WTC11 (cell line): ENCODE measurements at regions not wholly inside any gene's neighbourhood (a gene's known extent, or its start where the extent isn't known, plus 50 kb on each side); places are given as distances from the start of the nearest gene placed in this dataset.

ENCODE experiments used
- ATAC-seq: fragments of 200-7000 bp; cut with Tn5 transposase; 2 replicates; pipeline ENCODE4 v1.10.0; 2021; ENCODE audit warnings: mild to moderate bottlenecking, moderate library complexity
- CTCF ChIA-PET: fragments of 300-600 bp; sonication (Branson Sonifier 250); formaldehyde crosslinking; loops from one replicate; lab custom pipeline; 2021; ENCODE audit warnings: antibody characterized with exemption; lab: Charles Lee
- POLR2A ChIA-PET: fragments of 350-600 bp; sonication (Branson Sonifier 250); formaldehyde crosslinking; loops from one replicate; lab custom pipeline; 2021; ENCODE audit warnings: antibody characterized with exemption; lab: Charles Lee
- DNase-seq: peaks from one replicate; pipeline ENCODE4 v3.0.0; 2021; ENCODE audit warnings: low spot score
- H3K27ac Mint-ChIP-seq: 2 replicates; pipeline ENCODE4 v1.8.0; 2021; ENCODE audit warnings: mixed read lengths
- H3K27me3 Mint-ChIP-seq: 2 replicates; pipeline ENCODE4 v1.8.0; 2021; ENCODE audit warnings: low read depth, mild to moderate bottlenecking, moderate library complexity, mixed read lengths
- H3K36me3 Mint-ChIP-seq: 2 replicates; pipeline ENCODE4 v1.8.0; 2021; ENCODE audit warnings: mixed read lengths
- H3K4me1 Mint-ChIP-seq: 2 replicates; pipeline ENCODE4 v1.8.0; 2022; ENCODE audit warnings: mixed read lengths
- H3K4me3 Mint-ChIP-seq: 2 replicates; pipeline ENCODE4 v1.8.0; 2021; ENCODE audit warnings: mild to moderate bottlenecking, moderate library complexity, mixed read lengths
- H3K9me3 Mint-ChIP-seq: 2 replicates; pipeline ENCODE4 v1.8.0; 2021; ENCODE audit warnings: mixed read lengths
- ATF2 ChIP-seq: sonication (generic); formaldehyde crosslinking; IDR thresholded peaks from 2 replicates; pipeline ENCODE4 v1.8.1; 2022; ENCODE audit warnings: low read depth, missing genetic modification reagents, borderline replicate concordance
- ATF6 ChIP-seq: sonication (generic); formaldehyde crosslinking; IDR thresholded peaks from 2 replicates; pipeline ENCODE4 v1.8.1; 2023; ENCODE audit warnings: mild to moderate bottlenecking, missing genetic modification reagents
- CREM ChIP-seq: sonication (generic); formaldehyde crosslinking; IDR thresholded peaks from 2 replicates; pipeline ENCODE4 v1.8.1; 2022; ENCODE audit warnings: mild to moderate bottlenecking, missing genetic modification reagents, moderate library complexity
- FOXK1 ChIP-seq: sonication (generic); formaldehyde crosslinking; IDR thresholded peaks from 2 replicates; pipeline ENCODE4 v1.8.0; 2022; ENCODE audit warnings: mild to moderate bottlenecking, moderate library complexity, missing genetic modification reagents
- FOXP1 ChIP-seq: sonication (generic); formaldehyde crosslinking; IDR thresholded peaks from 2 replicates; pipeline ENCODE4 v1.8.0; 2022; ENCODE audit warnings: missing genetic modification reagents, mild to moderate bottlenecking, moderate library complexity, borderline replicate concordance
- HMGA2 ChIP-seq: fragments of 250-450 bp; sonication (Bioruptor Pico); IDR thresholded peaks from 2 replicates; pipeline ENCODE4 v1.4.0; 2021; ENCODE audit warnings: mild to moderate bottlenecking, moderate library complexity
- NR3C1 ChIP-seq: sonication (generic); formaldehyde crosslinking; conservative IDR thresholded peaks from 2 replicates; pipeline ENCODE4 v1.8.1; 2023; ENCODE audit warnings: low read depth, mild to moderate bottlenecking, missing genetic modification reagents
- RORB ChIP-seq: fragments of 250-450 bp; sonication (Bioruptor Pico); IDR thresholded peaks from 2 replicates; pipeline ENCODE4 v1.9.0; 2021; ENCODE audit warnings: mild to moderate bottlenecking
- TEAD1 ChIP-seq: sonication (generic); formaldehyde crosslinking; IDR thresholded peaks from 2 replicates; pipeline ENCODE4 v1.8.0; 2022; ENCODE audit warnings: mild to moderate bottlenecking, missing genetic modification reagents
- ZNF263 ChIP-seq: sonication (generic); formaldehyde crosslinking; IDR thresholded peaks from 2 replicates; pipeline ENCODE4 v1.8.1; 2022; ENCODE audit warnings: low read depth, mild to moderate bottlenecking, moderate library complexity, missing genetic modification reagents
- ZNF317 ChIP-seq: sonication (generic); formaldehyde crosslinking; IDR thresholded peaks from 2 replicates; pipeline ENCODE4 v1.8.1; 2023; ENCODE audit warnings: low read depth, mild to moderate bottlenecking, moderate library complexity, missing genetic modification reagents, borderline replicate concordance
- TF ChIP-seq, protein P1 (sequence below): sonication (generic); formaldehyde crosslinking; IDR thresholded peaks from 2 replicates; pipeline ENCODE4 v1.8.0; 2022; ENCODE audit warnings: missing genetic modification reagents
- TF ChIP-seq, protein P2 (sequence below): sonication (generic); formaldehyde crosslinking; IDR thresholded peaks from 2 replicates; pipeline ENCODE4 v1.8.0; 2023; ENCODE audit warnings: missing genetic modification reagents, mild to moderate bottlenecking, borderline replicate concordance
- TF ChIP-seq, protein P3 (sequence below): sonication (generic); formaldehyde crosslinking; IDR thresholded peaks from 2 replicates; pipeline ENCODE4 v1.8.1; 2022; ENCODE audit warnings: missing genetic modification reagents, borderline replicate concordance

DNA sequence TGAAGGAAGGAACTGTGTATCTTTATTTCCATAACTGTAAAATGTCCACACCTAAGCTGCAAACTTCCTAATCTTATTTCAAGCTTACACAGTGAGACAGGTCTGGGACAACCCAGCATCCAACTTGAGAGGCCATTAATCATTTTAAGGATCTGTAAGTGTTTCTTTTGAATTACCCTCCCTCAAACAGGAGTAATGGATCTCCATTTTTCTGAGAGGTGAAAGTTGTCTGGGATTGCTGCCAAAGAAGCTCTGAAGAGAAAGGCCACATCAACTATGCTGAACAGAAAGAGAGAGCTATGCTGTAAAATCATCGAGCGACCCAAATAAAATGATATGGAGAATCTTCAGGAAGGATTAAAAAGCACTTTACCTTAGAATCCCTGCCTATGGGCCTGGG lies 131.7 kb upstream of the CPNE8 start:
- no peak for TF ChIP-seq ZNF263
- TF ChIP-seq NR3C1 (CRISPR knock-in tag), result no peak
- TF ChIP-seq TEAD1 (CRISPR knock-in tag), result no peak
- TF ChIP-seq ATF6 (CRISPR knock-in tag), result no peak
- TF ChIP-seq ATF2 (CRISPR knock-in tag), result no peak
- TF ChIP-seq, protein P1, sequence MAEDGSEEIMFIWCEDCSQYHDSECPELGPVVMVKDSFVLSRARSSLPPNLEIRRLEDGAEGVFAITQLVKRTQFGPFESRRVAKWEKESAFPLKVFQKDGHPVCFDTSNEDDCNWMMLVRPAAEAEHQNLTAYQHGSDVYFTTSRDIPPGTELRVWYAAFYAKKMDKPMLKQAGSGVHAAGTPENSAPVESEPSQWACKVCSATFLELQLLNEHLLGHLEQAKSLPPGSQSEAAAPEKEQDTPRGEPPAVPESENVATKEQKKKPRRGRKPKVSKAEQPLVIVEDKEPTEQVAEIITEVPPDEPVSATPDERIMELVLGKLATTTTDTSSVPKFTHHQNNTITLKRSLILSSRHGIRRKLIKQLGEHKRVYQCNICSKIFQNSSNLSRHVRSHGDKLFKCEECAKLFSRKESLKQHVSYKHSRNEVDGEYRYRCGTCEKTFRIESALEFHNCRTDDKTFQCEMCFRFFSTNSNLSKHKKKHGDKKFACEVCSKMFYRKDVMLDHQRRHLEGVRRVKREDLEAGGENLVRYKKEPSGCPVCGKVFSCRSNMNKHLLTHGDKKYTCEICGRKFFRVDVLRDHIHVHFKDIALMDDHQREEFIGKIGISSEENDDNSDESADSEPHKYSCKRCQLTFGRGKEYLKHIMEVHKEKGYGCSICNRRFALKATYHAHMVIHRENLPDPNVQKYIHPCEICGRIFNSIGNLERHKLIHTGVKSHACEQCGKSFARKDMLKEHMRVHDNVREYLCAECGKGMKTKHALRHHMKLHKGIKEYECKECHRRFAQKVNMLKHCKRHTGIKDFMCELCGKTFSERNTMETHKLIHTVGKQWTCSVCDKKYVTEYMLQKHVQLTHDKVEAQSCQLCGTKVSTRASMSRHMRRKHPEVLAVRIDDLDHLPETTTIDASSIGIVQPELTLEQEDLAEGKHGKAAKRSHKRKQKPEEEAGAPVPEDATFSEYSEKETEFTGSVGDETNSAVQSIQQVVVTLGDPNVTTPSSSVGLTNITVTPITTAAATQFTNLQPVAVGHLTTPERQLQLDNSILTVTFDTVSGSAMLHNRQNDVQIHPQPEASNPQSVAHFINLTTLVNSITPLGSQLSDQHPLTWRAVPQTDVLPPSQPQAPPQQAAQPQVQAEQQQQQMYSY (CRISPR knock-in tag), result no peak
- TF ChIP-seq RORB (CRISPR knock-in tag), result no peak
- TF ChIP-seq HMGA2, result no peak
- TF ChIP-seq, all 79 proteins: peak for 0
- no peak overlapping the region for H3K27ac Mint-ChIP-seq
- CTCF ChIA-PET, result interaction anchor here (0.7 to 1.1 kb wide), 3 partner anchors 116 to 236 kb away, joined by 3 read pairs; no protein-coding TSS in a partner anchor
- POLR2A ChIA-PET, result no interaction called here
- no peaks in the 10 kb centered on the region for H3K9me3 Mint-ChIP-seq
- H3K4me3 Mint-ChIP-seq, result no peak overlapping the region
- H3K36me3 Mint-ChIP-seq, result no peaks in the 10 kb centered on the region
- DNase-seq, result no peak
- H3K4me1 Mint-ChIP-seq, result no peaks in the 10 kb centered on the region
- no peak for ATAC-seq
- H3K27me3 Mint-ChIP-seq, result no peaks in the 10 kb centered on the region

DNA sequence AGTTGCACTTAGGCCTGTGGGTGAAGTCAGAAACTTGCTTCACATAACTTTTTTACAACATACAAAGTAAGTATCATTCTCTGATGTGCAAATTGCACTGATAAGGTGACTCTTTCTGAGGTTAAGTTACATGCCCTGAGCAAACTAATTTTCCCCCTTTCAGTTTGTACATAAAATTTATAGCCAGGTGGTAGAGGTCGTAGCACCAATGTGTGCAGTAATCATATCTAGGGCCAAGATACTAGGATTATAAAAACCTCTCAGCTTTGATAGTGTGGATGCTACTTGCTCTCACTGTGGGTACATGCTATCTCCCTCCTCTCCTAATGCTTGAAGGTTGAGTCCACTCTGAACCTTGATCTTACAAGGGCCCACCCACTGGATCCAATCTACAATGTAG lies 130.7 kb upstream of the CPNE8 start:
- Mint-ChIP-seq H3K4me3 (no peak overlapping the region), H3K27me3 (no peaks in the 10 kb centered on the region), H3K9me3 (no peaks in the 10 kb centered on the region), H3K36me3 (no peaks in the 10 kb centered on the region), H3K27ac (no peak overlapping the region), H3K4me1 (no peaks in the 10 kb centered on the region)
- no peak for ATAC-seq
- no peak for DNase-seq
- CTCF ChIA-PET, result no interaction called here
- POLR2A ChIA-PET, result no interaction called here
- TF ChIP-seq ZNF317 (CRISPR knock-in tag) (no peak), CREM (CRISPR knock-in tag) (no peak), FOXP1 (no peak), FOXK1 (CRISPR knock-in tag) (no peak)
- TF ChIP-seq, protein P2, sequence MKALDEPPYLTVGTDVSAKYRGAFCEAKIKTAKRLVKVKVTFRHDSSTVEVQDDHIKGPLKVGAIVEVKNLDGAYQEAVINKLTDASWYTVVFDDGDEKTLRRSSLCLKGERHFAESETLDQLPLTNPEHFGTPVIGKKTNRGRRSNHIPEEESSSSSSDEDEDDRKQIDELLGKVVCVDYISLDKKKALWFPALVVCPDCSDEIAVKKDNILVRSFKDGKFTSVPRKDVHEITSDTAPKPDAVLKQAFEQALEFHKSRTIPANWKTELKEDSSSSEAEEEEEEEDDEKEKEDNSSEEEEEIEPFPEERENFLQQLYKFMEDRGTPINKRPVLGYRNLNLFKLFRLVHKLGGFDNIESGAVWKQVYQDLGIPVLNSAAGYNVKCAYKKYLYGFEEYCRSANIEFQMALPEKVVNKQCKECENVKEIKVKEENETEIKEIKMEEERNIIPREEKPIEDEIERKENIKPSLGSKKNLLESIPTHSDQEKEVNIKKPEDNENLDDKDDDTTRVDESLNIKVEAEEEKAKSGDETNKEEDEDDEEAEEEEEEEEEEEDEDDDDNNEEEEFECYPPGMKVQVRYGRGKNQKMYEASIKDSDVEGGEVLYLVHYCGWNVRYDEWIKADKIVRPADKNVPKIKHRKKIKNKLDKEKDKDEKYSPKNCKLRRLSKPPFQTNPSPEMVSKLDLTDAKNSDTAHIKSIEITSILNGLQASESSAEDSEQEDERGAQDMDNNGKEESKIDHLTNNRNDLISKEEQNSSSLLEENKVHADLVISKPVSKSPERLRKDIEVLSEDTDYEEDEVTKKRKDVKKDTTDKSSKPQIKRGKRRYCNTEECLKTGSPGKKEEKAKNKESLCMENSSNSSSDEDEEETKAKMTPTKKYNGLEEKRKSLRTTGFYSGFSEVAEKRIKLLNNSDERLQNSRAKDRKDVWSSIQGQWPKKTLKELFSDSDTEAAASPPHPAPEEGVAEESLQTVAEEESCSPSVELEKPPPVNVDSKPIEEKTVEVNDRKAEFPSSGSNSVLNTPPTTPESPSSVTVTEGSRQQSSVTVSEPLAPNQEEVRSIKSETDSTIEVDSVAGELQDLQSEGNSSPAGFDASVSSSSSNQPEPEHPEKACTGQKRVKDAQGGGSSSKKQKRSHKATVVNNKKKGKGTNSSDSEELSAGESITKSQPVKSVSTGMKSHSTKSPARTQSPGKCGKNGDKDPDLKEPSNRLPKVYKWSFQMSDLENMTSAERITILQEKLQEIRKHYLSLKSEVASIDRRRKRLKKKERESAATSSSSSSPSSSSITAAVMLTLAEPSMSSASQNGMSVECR (CRISPR knock-in tag), result no peak
- TF ChIP-seq, protein P3, sequence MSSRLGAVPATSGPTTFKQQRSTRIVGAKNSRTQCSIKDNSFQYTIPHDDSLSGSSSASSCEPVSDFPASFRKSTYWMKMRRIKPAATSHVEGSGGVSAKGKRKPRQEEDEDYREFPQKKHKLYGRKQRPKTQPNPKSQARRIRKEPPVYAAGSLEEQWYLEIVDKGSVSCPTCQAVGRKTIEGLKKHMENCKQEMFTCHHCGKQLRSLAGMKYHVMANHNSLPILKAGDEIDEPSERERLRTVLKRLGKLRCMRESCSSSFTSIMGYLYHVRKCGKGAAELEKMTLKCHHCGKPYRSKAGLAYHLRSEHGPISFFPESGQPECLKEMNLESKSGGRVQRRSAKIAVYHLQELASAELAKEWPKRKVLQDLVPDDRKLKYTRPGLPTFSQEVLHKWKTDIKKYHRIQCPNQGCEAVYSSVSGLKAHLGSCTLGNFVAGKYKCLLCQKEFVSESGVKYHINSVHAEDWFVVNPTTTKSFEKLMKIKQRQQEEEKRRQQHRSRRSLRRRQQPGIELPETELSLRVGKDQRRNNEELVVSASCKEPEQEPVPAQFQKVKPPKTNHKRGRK (CRISPR knock-in tag), result no peak
